BE2C (cell line): ENCODE measurements at regions not wholly inside any gene's neighbourhood (a gene's known extent, or its start where the extent isn't known, plus 50 kb on each side); places are given as distances from the start of the nearest gene placed in this dataset.

Source experiments
- DNase-seq: peaks from one replicate; pipeline ENCODE4 v3.0.0-alpha.2; 2020
- H3K27me3 ChIP-seq: fragments of 250-450 bp; sonication (Bioruptor Pico); 2 replicates; pipeline ENCODE4 v1.5.1; 2020; ENCODE audit warnings: mild to moderate bottlenecking
- H3K36me3 ChIP-seq: fragments of 250-450 bp; sonication (Bioruptor Pico); 2 replicates; pipeline ENCODE4 v1.5.1; 2020; ENCODE audit warnings: mild to moderate bottlenecking
- H3K4me1 ChIP-seq: fragments of 250-450 bp; sonication (Bioruptor Pico); 2 replicates; pipeline ENCODE4 v1.5.1; 2020
- H3K4me3 ChIP-seq: 2 replicates; pipeline ENCODE4 v1.5.1; 2011; ENCODE audit warnings: low read depth, low read length
- H3K9me3 ChIP-seq: fragments of 250-450 bp; sonication (Bioruptor Pico); 2 replicates; pipeline ENCODE4 v1.5.1; 2020
- TF ChIP-seq, protein P1 (sequence below): IDR thresholded peaks from 2 replicates; pipeline ENCODE4 v1.5.1; 2012; ENCODE audit warnings: mild to moderate bottlenecking, low read depth, low read length

DNA sequence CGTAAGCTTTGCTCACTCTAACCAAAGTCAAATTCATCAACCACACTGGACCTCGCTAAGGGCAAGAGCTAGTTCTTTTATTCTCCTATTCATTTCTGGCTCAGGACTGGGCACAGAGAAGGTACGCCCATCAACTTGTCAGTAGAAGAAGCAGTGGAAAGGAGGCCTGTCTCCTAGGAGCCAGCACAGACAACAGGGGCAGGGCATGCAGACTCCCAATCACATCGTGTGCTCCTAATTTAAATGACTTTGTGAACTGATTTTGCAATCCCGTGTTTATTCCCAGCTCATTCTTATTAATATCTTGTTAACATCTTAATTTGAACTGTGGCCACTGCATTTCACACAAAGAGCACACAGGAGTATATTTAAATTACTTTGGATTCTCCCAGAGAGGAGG, 161.1 kb upstream of the BCL6 start:
- TF ChIP-seq, protein P1, sequence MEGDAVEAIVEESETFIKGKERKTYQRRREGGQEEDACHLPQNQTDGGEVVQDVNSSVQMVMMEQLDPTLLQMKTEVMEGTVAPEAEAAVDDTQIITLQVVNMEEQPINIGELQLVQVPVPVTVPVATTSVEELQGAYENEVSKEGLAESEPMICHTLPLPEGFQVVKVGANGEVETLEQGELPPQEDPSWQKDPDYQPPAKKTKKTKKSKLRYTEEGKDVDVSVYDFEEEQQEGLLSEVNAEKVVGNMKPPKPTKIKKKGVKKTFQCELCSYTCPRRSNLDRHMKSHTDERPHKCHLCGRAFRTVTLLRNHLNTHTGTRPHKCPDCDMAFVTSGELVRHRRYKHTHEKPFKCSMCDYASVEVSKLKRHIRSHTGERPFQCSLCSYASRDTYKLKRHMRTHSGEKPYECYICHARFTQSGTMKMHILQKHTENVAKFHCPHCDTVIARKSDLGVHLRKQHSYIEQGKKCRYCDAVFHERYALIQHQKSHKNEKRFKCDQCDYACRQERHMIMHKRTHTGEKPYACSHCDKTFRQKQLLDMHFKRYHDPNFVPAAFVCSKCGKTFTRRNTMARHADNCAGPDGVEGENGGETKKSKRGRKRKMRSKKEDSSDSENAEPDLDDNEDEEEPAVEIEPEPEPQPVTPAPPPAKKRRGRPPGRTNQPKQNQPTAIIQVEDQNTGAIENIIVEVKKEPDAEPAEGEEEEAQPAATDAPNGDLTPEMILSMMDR, result no peak
- DNase-seq, result no peak

GRCh38 chr3:187906920-187907319, 161.7 kb upstream of the BCL6 start:
- no peak for DNase-seq
- Histone ChIP-seq H3K9me3 (no peaks in the 10 kb centered on the region), H3K36me3 (no peaks in the 10 kb centered on the region), H3K27me3 (no peaks in the 10 kb centered on the region), H3K4me3 (no peak overlapping the region), H3K4me1 (no peaks in the 10 kb centered on the region)
- TF ChIP-seq, protein P1, result no peak

More for the DNA sequence above, 161.1 kb upstream of the BCL6 start:
- no peaks in the 10 kb centered on the region for H3K36me3 ChIP-seq
- no peaks in the 10 kb centered on the region for H3K27me3 ChIP-seq
- no peaks in the 10 kb centered on the region for H3K9me3 ChIP-seq
- H3K4me1 ChIP-seq, result no peaks in the 10 kb centered on the region
- no peak overlapping the region for H3K4me3 ChIP-seq

DNA sequence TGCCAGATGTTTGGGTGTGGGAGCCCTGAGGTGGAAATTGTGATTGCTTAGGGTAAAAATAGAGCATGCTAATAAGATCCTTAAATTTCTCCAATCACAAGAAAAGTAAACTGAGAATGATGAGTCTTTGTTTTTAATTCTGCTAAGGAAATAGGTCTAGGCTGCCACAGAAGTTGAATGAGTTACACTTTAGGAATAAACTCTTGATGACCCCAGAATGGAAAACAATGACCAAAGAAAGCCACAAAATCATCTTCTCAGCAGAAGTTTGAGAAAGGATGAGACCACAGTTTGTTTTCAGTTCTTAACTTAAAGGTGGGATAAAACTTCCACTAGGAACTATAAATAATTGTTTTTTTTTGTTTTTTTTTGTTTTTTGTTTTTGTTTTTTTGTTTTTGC, 164.6 kb upstream of the BCL6 start:
- H3K4me1 ChIP-seq, result no peaks in the 10 kb centered on the region
- DNase-seq, result no peak
- TF ChIP-seq, protein P1, result no peak

DNA sequence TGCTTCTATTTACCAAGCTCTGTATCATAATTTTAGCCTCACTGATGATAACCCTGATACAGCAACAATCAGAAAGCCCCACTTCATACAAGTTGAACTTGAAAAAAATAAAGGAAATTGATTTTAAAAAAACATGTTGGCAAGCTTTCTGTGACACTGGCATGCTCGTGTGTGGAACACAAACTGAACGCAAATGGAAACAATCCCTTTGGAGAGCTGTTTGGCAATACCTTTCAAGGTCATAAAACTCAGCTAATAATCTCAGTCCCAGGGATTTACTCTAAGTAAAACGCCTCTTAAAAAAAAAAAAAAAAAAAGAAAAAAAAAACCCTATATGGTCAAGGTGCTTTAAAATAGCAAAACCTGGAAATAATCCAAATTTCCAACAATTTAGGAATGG, 166.7 kb upstream of the BCL6 start:
- no peaks in the 10 kb centered on the region for H3K27me3 ChIP-seq
- H3K4me3 ChIP-seq, result no peak overlapping the region
- no peaks in the 10 kb centered on the region for H3K4me1 ChIP-seq
- no peak for DNase-seq
- H3K36me3 ChIP-seq, result no peaks in the 10 kb centered on the region
- H3K9me3 ChIP-seq, result no peaks in the 10 kb centered on the region
- TF ChIP-seq, protein P1, result no peak

More for the DNA sequence above, 164.6 kb upstream of the BCL6 start:
- H3K9me3 ChIP-seq, result no peaks in the 10 kb centered on the region
- H3K4me3 ChIP-seq, result no peak overlapping the region
- H3K36me3 ChIP-seq, result no peaks in the 10 kb centered on the region
- no peaks in the 10 kb centered on the region for H3K27me3 ChIP-seq

GRCh38 chr3:187913617-187914033, 168.4 kb upstream of the BCL6 start:
- no peak overlapping the region for H3K4me3 ChIP-seq
- no peaks in the 10 kb centered on the region for H3K4me1 ChIP-seq
- no peak for DNase-seq
- H3K27me3 ChIP-seq, result no peaks in the 10 kb centered on the region
- TF ChIP-seq, protein P1, result no peak
- no peaks in the 10 kb centered on the region for H3K36me3 ChIP-seq
- H3K9me3 ChIP-seq, result no peaks in the 10 kb centered on the region

GRCh38 chr3:187914231-187914630, 169.0 kb upstream of the BCL6 start:
- Histone ChIP-seq H3K4me3 (no peak overlapping the region), H3K36me3 (no peaks in the 10 kb centered on the region), H3K27me3 (no peaks in the 10 kb centered on the region), H3K4me1 (no peaks in the 10 kb centered on the region), H3K9me3 (no peaks in the 10 kb centered on the region)
- DNase-seq, result no peak
- TF ChIP-seq, protein P1, result no peak
